Activated naive CD8-positive, alpha-beta T cell treated with anti-CD3 and anti-CD28 coated beads, Interleukin-2, amount 10 ng/mL, durations not matched to agents 7 days and 5 days (primary cell): ENCODE measurements at regions not wholly inside any gene's neighbourhood (a gene's known extent, or its start where the extent isn't known, plus 50 kb on each side); places are given as distances from the start of the nearest gene placed in this dataset.
"Not testable (repeated sequence)": the region's sequence is repeated elsewhere in the genome, so short reads cannot be mapped to it uniquely, and the experiment has no call there.

Experiments
- ATAC-seq: fragments of 150-1000 bp; cut with Tn5 transposase; one replicate; pipeline ENCODE4 v1.10.0; 2021; ENCODE audit warnings: low read depth, moderate library complexity
- POLR2A ChIA-PET: fragments of 350-600 bp; sonication (Branson Sonifier 250); formaldehyde crosslinking; loops from one replicate; lab custom pipeline; 2021; ENCODE audit warnings: antibody characterized with exemption; lab: Charles Lee
- DNase-seq: peaks from one replicate; pipeline ENCODE4 v3.0.0; 2021
- H3K27ac Mint-ChIP-seq: one replicate; pipeline ENCODE4 v1.8.0; 2022; ENCODE audit warnings: mild to moderate bottlenecking, mixed read lengths
- H3K27me3 Mint-ChIP-seq: one replicate; pipeline ENCODE4 v1.8.0; 2022; ENCODE audit warnings: mild to moderate bottlenecking, moderate library complexity, mixed read lengths
- H3K36me3 Mint-ChIP-seq: one replicate; pipeline ENCODE4 v1.8.0; 2021; ENCODE audit warnings: mild to moderate bottlenecking, mixed read lengths
- H3K4me1 Mint-ChIP-seq: one replicate; pipeline ENCODE4 v1.8.0; 2021; ENCODE audit warnings: mixed read lengths
- H3K4me3 Mint-ChIP-seq: one replicate; pipeline ENCODE4 v1.8.0; 2022; ENCODE audit warnings: mild to moderate bottlenecking, moderate library complexity, mixed read lengths
- H3K9me3 Mint-ChIP-seq: one replicate; pipeline ENCODE4 v1.8.0; 2021; ENCODE audit warnings: mixed read lengths

- Mint-ChIP-seq H3K27me3 (peaks cover 12% of the 10 kb centered on the region), H3K36me3 (no peaks in the 10 kb centered on the region), H3K4me3 (no peak overlapping the region), H3K9me3 (no peaks in the 10 kb centered on the region), H3K27ac (no peak overlapping the region), H3K4me1 (no peaks in the 10 kb centered on the region)
- DNase-seq (no peak), ATAC-seq (no peak)
- POLR2A ChIA-PET: no interaction called here
These were observed 51.8 kb upstream of the ENPEP start for GRCh38 chr4:110424144-110424543.

DNA sequence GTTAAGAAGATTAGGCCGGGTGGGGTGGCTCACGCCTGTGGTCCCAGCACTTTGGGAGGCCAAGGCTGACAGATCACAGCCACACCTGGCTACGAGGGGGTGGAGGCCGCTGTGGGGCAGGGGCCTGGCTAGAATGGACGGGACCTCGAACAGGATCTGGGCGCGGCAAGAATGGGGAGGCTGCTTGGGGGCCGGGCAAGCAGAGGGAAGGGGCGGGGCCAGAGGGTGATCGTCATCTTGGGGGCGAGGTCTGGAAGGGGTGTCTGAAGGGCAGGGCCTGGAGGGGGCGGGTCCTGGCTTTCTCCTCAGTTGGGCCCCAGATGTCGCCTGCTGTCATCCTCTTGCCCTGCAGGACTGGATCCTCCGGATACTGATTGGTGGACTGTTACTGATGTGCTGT lies 57.3 kb upstream of the ENPEP start:
- Mint-ChIP-seq H3K9me3 (peaks cover 7% of the 10 kb centered on the region), H3K27ac (no peak overlapping the region), H3K4me1 (peaks cover 1% of the 10 kb centered on the region), H3K4me3 (no peak overlapping the region), H3K27me3 (no peaks in the 10 kb centered on the region), H3K36me3 (no peaks in the 10 kb centered on the region)
- no peak for DNase-seq
- POLR2A ChIA-PET: no interaction called here
- no peak for ATAC-seq

DNA sequence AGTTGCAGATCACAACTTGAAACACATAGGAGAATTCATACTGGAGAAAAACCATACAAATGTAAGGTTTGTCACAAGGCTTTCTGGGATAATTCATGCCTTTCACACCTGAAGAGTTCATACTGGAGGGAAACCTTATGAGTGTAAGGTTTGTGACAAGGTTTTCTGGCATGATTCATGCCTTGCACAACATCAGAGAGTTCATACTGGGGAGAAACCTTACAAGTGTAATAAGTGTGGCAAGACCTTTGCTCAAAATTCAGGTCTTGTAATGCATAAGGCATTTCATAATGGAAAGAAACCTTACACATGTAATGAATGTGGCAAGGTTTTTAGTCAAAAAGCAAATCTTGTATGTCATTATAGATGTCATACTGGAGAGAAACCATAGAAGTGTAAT lies 58.8 kb upstream of the ENPEP start:
- peaks cover 7% of the 10 kb centered on the region for H3K9me3 Mint-ChIP-seq
- DNase-seq (no peak), ATAC-seq (no peak)
- no peak overlapping the region for H3K27ac Mint-ChIP-seq
- POLR2A ChIA-PET: no interaction called here
- H3K4me1 Mint-ChIP-seq: peaks cover 1% of the 10 kb centered on the region
- H3K36me3 Mint-ChIP-seq: no peaks in the 10 kb centered on the region
- no peaks in the 10 kb centered on the region for H3K27me3 Mint-ChIP-seq
- no peak overlapping the region for H3K4me3 Mint-ChIP-seq

GRCh38 chr4:110415478-110415877 lies 60.5 kb upstream of the ENPEP start:
- DNase-seq (no peak), ATAC-seq (no peak)
- POLR2A ChIA-PET: no interaction called here
- peaks cover 1% of the 10 kb centered on the region for H3K4me1 Mint-ChIP-seq
- H3K4me3 Mint-ChIP-seq: no peak overlapping the region
- H3K27ac Mint-ChIP-seq: no peak overlapping the region
- H3K36me3 Mint-ChIP-seq: no peaks in the 10 kb centered on the region
- no peaks in the 10 kb centered on the region for H3K27me3 Mint-ChIP-seq
- H3K9me3 Mint-ChIP-seq: peaks cover 7% of the 10 kb centered on the region

GRCh38 chr4:110415041-110415440 lies 60.9 kb upstream of the ENPEP start:
- Mint-ChIP-seq H3K36me3 (no peaks in the 10 kb centered on the region), H3K4me1 (peaks cover 1% of the 10 kb centered on the region), H3K27ac (no peak overlapping the region), H3K9me3 (peaks cover 7% of the 10 kb centered on the region), H3K27me3 (no peaks in the 10 kb centered on the region), H3K4me3 (no peak overlapping the region)
- DNase-seq (no peak), ATAC-seq (no peak)
- POLR2A ChIA-PET: no interaction called here

- H3K27me3 Mint-ChIP-seq: no peaks in the 10 kb centered on the region
- no peaks in the 10 kb centered on the region for H3K36me3 Mint-ChIP-seq
- H3K4me3 Mint-ChIP-seq: no peak overlapping the region
- H3K9me3 Mint-ChIP-seq: peaks cover 7% of the 10 kb centered on the region
- POLR2A ChIA-PET: no interaction called here
- peaks cover 1% of the 10 kb centered on the region for H3K4me1 Mint-ChIP-seq
- ATAC-seq (no peak), DNase-seq (no peak)
- H3K27ac Mint-ChIP-seq: no peak overlapping the region
These were observed 61.4 kb upstream of the ENPEP start for GRCh38 chr4:110414561-110414920.

DNA sequence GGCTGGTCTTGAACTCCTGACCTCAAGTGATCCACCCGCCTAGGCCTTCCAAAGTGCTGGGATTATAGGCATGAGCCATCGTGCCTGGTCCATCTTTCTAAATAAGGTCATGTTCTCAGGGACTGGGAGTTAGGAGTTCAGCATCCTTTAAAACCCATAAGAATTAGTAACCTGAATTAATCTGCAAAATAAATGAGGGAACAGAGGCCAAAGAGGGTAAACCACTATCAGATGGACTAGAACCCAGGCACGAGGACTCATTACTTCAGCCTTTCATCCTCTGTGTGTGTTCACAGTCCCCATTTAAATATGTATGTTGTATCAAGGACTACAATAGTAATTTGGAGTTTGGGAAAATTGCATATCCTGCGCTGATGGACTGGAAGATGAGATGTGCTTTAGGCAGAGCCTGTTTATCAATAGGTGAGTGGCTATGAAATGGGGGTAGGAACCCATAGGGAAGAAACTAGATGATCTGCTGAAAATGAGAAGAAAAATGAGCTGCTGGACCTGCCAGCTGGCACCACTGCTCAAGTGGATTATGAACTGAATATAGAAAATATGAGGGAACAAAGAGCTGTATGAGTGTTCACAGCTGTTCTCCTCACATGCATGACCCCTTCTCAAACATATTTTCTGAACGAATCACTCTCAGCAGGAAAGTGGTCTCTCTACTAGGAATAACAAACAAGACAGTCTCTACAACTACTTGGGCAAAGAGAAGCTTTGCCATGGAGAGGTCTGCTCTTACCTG lies 62.0 kb upstream of the ENPEP start:
- H3K9me3 Mint-ChIP-seq, DNase-seq, H3K4me3 Mint-ChIP-seq, POLR2A ChIA-PET, H3K4me1 Mint-ChIP-seq, ATAC-seq, H3K27me3 Mint-ChIP-seq, H3K36me3 Mint-ChIP-seq, H3K27ac Mint-ChIP-seq: not testable (repeated sequence)

DNA sequence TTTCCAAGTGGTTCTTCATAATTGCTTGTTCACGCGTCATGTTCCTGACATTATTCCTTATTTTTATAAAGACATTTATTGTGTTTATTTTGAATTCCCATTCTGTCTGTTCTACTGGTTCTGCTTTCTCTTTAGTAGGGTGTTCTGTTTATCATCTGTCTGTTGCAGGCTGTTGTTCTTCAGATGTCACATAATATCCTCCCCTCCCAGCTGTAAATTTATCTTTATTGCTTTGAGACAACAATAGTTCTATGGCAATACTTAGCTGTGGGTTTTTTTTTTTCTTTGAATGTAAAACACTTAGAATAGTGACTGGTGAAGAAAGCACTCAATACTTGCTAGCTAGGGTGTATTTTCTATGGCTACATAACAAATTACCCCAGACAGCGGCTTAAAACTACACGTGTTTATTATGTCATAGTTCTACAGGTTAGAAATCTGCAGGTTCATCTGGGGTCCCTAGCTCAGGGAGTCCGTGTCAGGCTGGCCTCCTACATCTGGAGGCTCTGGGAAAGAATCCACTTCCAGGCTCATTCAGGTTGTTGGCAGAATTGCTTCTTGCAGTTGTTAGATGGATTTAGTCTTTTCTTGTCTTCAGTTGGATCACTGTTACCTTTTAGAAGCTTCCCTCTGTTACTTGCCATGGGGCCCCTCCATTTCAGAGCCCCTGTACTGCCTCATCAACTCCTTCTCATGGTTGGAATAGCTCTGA lies 63.4 kb upstream of the ENPEP start:
- Mint-ChIP-seq H3K4me3 (no peak overlapping the region), H3K27ac (no peak overlapping the region), H3K27me3 (no peaks in the 10 kb centered on the region), H3K4me1 (no peaks in the 10 kb centered on the region), H3K36me3 (no peaks in the 10 kb centered on the region), H3K9me3 (no peaks in the 10 kb centered on the region)
- POLR2A ChIA-PET: no interaction called here
- ATAC-seq (no peak), DNase-seq (no peak)

DNA sequence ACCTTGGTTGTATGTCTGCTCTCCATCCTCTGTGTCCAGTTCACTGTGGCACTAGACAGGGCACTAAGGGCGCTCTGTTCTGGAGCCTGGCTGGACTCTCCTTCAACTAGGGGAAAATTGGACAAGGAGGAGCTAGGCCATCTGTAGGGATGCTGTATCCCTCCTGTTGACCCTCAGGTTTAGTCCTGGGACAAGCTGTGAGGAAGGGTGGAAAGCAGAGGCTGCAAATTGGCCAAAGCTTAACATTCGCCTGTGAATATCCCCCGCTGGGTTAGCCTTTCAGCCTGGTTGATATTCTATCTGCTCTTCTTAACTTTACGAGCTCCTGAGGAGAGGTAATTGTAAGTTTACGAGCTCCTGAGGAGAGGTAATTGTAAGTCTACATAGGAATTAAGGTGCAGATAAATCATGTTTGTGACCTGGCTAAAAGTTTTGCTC lies 64.4 kb upstream of the ENPEP start:
- Mint-ChIP-seq H3K27ac (no peak overlapping the region), H3K27me3 (no peaks in the 10 kb centered on the region), H3K36me3 (no peaks in the 10 kb centered on the region), H3K9me3 (no peaks in the 10 kb centered on the region), H3K4me1 (no peaks in the 10 kb centered on the region), H3K4me3 (no peak overlapping the region)
- POLR2A ChIA-PET: no interaction called here
- ATAC-seq: no peak
- DNase-seq: no peak

DNA sequence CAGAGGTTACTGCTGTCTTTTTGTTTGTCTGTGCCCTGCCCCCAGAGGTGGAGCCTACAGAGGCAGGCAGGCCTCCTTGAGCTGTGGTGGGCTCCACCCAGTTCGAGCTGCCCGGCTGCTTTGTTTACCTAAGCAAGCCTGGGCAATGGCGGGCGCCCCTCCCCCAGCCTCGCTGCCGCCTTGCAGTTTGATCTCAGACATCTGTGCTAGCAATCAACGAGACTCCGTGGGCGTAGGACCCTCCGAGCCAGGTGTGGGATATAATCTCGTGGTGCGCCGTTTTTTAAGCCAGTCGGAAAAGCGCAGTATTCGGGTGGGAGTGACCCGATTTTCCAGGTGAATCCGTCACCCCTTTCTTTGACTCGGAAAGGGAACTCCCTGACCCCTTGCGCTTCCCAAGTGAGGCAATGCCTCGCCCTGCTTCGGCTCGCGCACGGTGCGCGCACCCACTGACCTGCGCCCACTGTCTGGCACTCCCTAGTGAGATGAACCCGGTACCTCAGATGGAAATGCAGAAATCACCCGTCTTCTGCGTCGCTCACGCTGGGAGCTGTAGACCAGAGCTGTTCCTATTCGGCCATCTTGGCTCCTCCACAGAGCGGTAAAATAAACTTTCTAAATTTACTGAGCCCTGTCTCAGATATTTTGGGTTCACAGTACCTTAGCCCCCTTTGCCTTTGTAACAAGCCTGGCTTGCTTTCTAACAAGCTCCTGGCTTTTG lies 64.9 kb upstream of the ENPEP start:
- ATAC-seq, H3K27ac Mint-ChIP-seq, H3K4me1 Mint-ChIP-seq, H3K9me3 Mint-ChIP-seq, DNase-seq, H3K36me3 Mint-ChIP-seq, H3K27me3 Mint-ChIP-seq, POLR2A ChIA-PET: not testable (repeated sequence)
- peak overlapping the region; percentile 52 for H3K4me3 Mint-ChIP-seq

DNA sequence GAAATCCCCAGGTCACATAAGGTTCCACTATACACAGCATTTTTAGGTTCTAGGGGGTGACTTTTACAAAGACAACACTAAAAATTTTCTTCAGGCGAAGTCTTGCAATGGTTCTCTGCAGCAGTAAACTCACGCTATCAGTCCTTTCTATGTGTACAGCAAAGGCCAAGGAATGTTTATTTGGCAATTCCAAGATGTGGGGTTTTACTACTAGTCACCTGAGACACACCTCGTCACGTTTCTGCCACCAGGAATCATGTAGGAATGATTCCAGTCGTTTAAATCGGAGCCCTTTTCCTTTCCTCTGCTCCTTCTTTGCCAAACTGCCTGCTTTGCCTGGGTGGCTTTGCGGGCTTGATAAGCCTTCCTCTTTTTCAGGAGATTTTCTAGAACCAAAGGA lies 75.9 kb upstream of the ENPEP start:
- ATAC-seq: no peak
- no peak for DNase-seq
- Mint-ChIP-seq H3K27me3 (peaks cover 4% of the 10 kb centered on the region), H3K36me3 (no peaks in the 10 kb centered on the region), H3K4me3 (no peak overlapping the region), H3K9me3 (no peaks in the 10 kb centered on the region), H3K27ac (no peak overlapping the region), H3K4me1 (no peaks in the 10 kb centered on the region)
- POLR2A ChIA-PET: no interaction called here

DNA sequence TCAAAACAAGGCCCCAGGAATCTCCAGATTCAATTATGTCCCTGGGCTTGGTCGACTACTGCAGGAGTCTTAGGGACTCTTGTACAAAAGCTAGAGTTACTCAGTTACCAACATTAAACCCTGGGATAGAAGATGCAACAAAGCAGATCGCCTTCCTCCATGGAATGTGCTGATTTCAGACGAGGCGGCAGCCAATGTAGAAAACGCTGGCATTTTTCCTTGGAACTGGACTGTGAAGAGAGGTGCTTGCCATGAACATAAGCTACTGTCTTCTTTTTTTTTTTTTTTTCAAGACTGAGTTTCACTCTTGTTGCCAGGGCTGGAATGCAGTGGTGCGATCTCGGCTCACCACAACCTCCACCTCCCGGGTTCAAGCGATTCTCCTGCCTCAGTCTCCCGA lies 76.9 kb upstream of the ENPEP start:
- H3K27me3 Mint-ChIP-seq, DNase-seq, ATAC-seq, H3K4me3 Mint-ChIP-seq, H3K27ac Mint-ChIP-seq, H3K9me3 Mint-ChIP-seq, POLR2A ChIA-PET, H3K36me3 Mint-ChIP-seq, H3K4me1 Mint-ChIP-seq: not testable (repeated sequence)

DNA sequence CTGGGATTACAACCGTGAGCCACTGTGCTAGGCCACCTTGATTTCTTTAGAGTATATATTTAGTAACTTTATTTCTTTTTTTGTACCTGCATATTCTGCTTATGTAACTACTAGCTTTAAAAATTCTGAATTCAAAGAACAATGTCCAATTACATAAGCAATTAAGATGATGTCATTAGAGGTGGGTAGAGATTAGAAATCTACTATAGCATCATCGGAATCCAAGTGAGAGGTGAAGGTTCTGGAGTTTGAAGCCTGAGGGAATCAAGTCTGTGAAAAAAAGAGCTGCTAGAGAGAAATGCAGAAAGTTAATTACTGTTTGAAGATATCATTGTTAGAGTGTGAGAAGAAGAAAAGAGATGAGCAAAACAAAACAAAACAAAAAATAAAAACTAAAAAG lies 79.0 kb upstream of the ENPEP start:
- POLR2A ChIA-PET: no interaction called here
- Mint-ChIP-seq H3K27ac (no peak overlapping the region), H3K4me3 (no peak overlapping the region), H3K36me3 (no peaks in the 10 kb centered on the region), H3K4me1 (no peaks in the 10 kb centered on the region), H3K27me3 (peaks cover 2% of the 10 kb centered on the region), H3K9me3 (no peaks in the 10 kb centered on the region)
- DNase-seq (no peak), ATAC-seq (no peak)

GRCh38 chr4:110395421-110395820 lies 80.5 kb upstream of the ENPEP start:
- H3K4me1 Mint-ChIP-seq: no peaks in the 10 kb centered on the region
- H3K4me3 Mint-ChIP-seq: no peak overlapping the region
- no peaks in the 10 kb centered on the region for H3K9me3 Mint-ChIP-seq
- no peak for DNase-seq
- no peak overlapping the region for H3K27ac Mint-ChIP-seq
- no peak for ATAC-seq
- POLR2A ChIA-PET: no interaction called here
- no peaks in the 10 kb centered on the region for H3K36me3 Mint-ChIP-seq
- H3K27me3 Mint-ChIP-seq: peaks cover 2% of the 10 kb centered on the region
